Right cardiac atrium (tissue), 5 donors: ENCODE measurements at regions not wholly inside any gene's neighbourhood (a gene's known extent, or its start where the extent isn't known, plus 50 kb on each side); places are given as distances from the start of the nearest gene placed in this dataset.
A peak's percentile ranks its signal among the peaks of the same experiment; 100 is the strongest.

Experiments used
- ATAC-seq, 2 donors: fragments of 200-7000 bp; cut with Tn5 transposase; one replicate each; pipeline versions ENCODE4 v1.8.0 to v1.9.1; 2020; ENCODE audit warnings: moderate library complexity in 2 of 2, mild to moderate bottlenecking in 1 of 2
- DNase-seq, 3 donors: peaks; one replicate each; pipeline ENCODE4 v3.0.0-alpha.2; 2020
- H3K27ac ChIP-seq: one replicate; pipeline ENCODE4 v1.5.1; 2013; ENCODE audit warnings: mild to moderate bottlenecking, low read length, control low read depth, moderate library complexity
- H3K27me3 ChIP-seq: one replicate; pipeline ENCODE4 v1.6.1; 2013; ENCODE audit not compliant: control insufficient read depth, insufficient read depth
- H3K4me1 ChIP-seq: one replicate; pipeline ENCODE4 v1.6.1; 2013; ENCODE audit warnings: low read length; ENCODE audit not compliant: control insufficient read depth, insufficient read depth
- H3K4me3 ChIP-seq: one replicate; pipeline ENCODE4 v1.5.1; 2013; ENCODE audit warnings: low read length, control low read depth
- H3K9me3 ChIP-seq: one replicate; pipeline ENCODE4 v1.6.1; 2013; ENCODE audit warnings: low read length; ENCODE audit not compliant: control insufficient read depth
- WGBS: extraction: QIAGEN DNeasy Blood & Tissue Kit; methylation state at CpG from one replicate; pipeline ENCODE4 v1.1.7; 2013; 5-methylcytosine and 5-hydroxymethylcytosine counted together
- intact Hi-C, 4 donors: fragments of 100-400 bp; cut with DNase I; formaldehyde crosslinking; loops; one replicate each; pipeline versions ENCODE4 v1.11.0 to v1.14.0; 2022 to 2023
- donor health status: healthy with polysubstance abuse.
- donor health status: DM: no; HTN: yes; CAD: no.
- donor health status: DM: no; HTN: no; CAD: no.
- donor health status: DM: no; HTN: yes; CAD: no; lungs with severe emphysema.
- donor health status: DM: yes; HTN: yes; CAD: no.

DNA sequence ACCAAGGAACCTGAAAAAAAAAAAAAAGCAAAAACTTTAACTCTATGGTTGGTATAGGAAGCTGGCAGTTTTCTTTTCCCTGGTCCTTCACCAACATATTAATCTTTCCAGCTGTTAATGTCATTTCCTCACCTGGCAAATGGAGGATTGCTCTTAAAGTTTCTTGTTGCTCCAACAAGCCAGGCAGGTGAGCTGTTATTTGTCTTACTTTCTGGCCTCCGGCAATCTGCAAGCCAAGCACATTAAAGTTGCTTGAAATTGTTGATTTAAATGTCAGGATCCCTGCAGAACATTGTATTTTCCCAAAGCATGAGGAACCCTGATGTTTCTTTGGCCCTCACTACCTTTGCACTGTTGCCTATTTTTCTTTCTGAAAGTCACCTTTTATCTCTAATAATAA, 664.9 kb downstream of the METTL4 start:
- intact Hi-C loops, result no loop called here
- no peak overlapping the region for H3K4me3 ChIP-seq
- WGBS, result 84% methylated on average over 1 of the region's 1 CpG
- no peaks in the 10 kb centered on the region for H3K27me3 ChIP-seq
- H3K9me3 ChIP-seq, result peaks cover 4% of the 10 kb centered on the region
- ATAC-seq, result no peak
- no peaks in the 10 kb centered on the region for H3K4me1 ChIP-seq
- no peak for DNase-seq
- H3K27ac ChIP-seq, result no peak overlapping the region

DNA sequence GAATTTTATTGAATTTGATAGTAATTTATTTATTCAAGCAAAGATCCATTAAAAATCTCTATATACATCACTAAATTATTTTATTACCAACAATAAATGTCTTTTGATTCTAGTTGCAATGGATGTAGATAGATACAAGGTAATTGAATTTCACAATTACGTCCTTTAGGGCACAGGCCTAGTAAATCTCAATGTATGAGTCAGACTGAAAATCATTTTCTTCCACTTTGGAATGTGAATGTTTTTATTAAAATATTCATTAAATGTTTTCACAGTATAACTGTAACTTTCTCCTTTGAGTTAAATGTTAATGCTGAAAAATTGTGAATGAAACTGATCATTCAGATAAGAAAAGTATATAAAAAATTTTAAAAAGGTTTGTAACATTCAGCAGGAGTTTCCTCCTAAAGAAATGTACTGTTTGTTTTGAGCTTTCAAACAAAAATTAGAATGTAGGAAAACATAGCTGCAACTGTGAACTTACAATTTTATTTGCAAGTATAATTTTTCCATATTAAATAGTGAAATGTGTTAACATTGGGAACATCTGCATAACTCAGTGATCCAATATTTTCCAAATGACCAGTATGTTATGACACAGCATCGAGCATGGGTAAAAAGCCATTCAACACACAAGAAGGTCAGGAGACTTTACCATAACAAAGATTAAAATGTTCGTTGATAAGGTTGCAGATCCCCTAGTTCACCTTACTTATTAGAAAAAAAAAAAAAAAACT, 663.7 kb downstream of the METTL4 start:
- ATAC-seq (no peak), DNase-seq (no peak)
- intact Hi-C loops, result no loop called here
- Histone ChIP-seq H3K9me3 (peaks cover 4% of the 10 kb centered on the region), H3K4me3 (no peak overlapping the region), H3K27ac (no peak overlapping the region), H3K27me3 (no peaks in the 10 kb centered on the region), H3K4me1 (no peaks in the 10 kb centered on the region)
- 65% methylated on average over 3 of the region's 3 CpGs for WGBS

DNA sequence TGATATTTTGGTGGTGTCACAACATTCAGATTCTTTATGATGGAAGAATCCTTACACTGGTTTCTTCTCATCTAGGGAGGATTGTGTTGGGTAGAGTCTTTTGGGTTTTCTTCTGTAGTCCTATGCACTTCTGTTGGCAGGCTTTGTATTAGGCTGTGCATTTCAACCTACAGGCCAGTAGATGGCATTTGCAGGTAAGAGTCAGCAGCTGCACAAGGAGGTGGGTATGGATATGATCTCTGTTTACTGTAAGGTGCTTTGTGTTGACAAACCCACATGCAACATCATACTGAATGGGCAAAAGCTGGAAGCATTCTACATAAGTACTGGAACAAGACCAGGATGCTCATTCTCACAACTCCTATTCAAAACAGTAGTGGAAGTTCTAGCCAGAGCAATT, 656.8 kb downstream of the METTL4 start:
- ATAC-seq, result no peak
- DNase-seq, result no peak
- intact Hi-C loops, result no loop called here
- H3K4me3 ChIP-seq, result no peak overlapping the region
- no peaks in the 10 kb centered on the region for H3K4me1 ChIP-seq
- no peaks in the 10 kb centered on the region for H3K27me3 ChIP-seq
- H3K9me3 ChIP-seq, result peaks cover 4% of the 10 kb centered on the region
- H3K27ac ChIP-seq, result no peak overlapping the region

DNA sequence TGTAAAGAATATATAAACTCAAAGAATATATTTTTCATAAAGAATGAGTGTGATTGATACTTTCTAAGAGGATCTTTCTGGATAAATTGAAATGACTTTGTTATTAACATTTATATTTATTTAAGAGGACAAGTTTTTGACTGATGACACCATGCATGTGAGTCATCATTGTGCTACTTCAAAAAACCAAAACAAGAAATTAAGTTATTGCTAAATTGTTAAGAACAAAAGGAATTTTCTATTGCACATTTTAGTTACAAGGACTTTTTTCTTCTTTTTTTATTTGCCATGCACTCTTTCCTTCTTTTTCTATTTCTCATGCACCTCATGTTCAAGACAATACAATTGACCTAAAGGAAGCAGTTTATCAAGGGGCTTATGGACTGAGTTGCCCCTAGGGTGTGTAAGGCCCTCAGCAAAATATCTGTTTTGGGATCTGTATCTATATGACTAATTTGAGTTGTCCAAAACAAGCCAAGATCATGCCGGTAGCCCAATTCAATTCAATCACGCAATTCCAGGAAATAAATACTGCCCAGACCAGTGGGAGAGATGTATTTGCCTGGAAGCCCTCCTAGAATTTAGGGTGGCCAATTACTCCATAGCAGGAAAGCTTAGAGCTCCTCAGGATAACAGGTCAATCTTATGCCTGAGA, 654.3 kb downstream of the METTL4 start:
- Histone ChIP-seq H3K27ac (no peak overlapping the region), H3K27me3 (no peaks in the 10 kb centered on the region), H3K4me1 (no peaks in the 10 kb centered on the region), H3K9me3 (no peaks in the 10 kb centered on the region), H3K4me3 (no peak overlapping the region)
- WGBS, result 88% methylated on average over 2 of the region's 2 CpGs
- intact Hi-C loops, result no loop called here
- ATAC-seq (no peak), DNase-seq (no peak)

DNA sequence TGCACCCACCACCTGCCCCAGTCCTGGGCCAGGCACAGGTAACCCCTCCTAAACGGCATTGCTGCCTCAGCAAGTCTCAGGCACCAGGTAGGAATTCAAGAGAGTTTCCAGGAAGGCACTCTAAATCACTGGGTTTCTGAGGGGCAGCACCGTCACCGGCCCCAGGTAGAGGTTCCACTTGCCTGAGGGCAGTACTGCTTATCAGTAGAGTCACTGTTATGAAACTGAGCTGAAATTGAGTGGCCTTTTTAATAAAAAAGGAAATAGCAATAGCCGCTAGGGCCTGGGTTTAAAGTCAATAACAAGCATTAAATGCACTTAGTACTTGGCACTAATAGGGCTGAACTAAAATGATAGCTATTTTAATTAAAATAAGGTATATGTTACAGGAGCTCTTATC, 653.7 kb downstream of the METTL4 start:
- no peak overlapping the region for H3K27ac ChIP-seq
- H3K4me3 ChIP-seq, result no peak overlapping the region
- DNase-seq, result no peak
- no peaks in the 10 kb centered on the region for H3K27me3 ChIP-seq
- ATAC-seq, result no peak
- intact Hi-C loops, result no loop called here
- no peaks in the 10 kb centered on the region for H3K9me3 ChIP-seq
- no peaks in the 10 kb centered on the region for H3K4me1 ChIP-seq
- WGBS, result 83% methylated on average over 4 of the region's 4 CpGs

DNA sequence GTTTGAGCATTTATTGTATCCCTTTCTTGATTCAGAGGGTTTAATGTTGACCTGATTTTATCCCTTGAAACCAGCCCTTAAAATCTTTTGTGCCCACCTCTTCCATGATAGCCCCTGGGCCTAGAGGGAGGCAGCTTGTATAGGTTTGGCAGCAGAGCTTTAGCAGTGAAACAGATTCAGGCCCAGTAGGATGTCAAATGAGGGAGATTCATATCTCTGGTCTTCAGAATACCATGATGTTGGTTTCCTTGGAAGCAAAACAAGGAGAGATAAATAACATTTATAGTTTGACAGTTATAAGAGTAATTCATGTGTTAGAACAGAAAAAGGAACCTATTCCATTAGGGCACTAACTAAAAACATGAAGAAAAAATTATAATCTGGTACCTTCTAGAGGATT, 649.2 kb downstream of the METTL4 start:
- H3K4me3 ChIP-seq, result no peak overlapping the region
- no peaks in the 10 kb centered on the region for H3K9me3 ChIP-seq
- DNase-seq, result no peak
- no peaks in the 10 kb centered on the region for H3K27me3 ChIP-seq
- no peak for ATAC-seq
- no peak overlapping the region for H3K27ac ChIP-seq
- H3K4me1 ChIP-seq, result no peaks in the 10 kb centered on the region
- intact Hi-C loops, result no loop called here

DNA sequence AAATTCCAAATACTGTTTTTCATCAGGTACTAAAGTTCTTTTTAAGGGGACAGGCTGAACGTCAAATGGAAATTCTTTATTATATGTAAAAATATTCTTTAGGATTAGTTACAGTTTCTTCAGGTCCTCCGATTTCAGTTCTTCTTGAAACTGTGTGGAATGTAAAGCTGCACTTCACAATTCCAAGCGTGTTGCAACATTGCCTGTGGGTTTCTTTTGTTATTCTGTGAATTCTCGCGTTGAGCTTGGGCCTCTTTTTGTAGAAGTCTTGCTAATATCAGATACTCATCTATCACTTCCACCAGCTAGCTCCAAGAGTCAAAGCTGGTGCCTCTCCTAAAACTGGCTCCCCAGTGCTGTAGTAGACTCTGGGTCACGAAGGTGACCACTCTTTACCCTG, 642.6 kb downstream of the METTL4 start:
- DNase-seq (no peak), ATAC-seq (no peak)
- intact Hi-C loops, result no loop called here
- WGBS, result 70% methylated on average over 6 of the region's 6 CpGs
- Histone ChIP-seq H3K9me3 (no peaks in the 10 kb centered on the region), H3K4me1 (no peaks in the 10 kb centered on the region), H3K4me3 (no peak overlapping the region), H3K27me3 (no peaks in the 10 kb centered on the region), H3K27ac (no peak overlapping the region)

DNA sequence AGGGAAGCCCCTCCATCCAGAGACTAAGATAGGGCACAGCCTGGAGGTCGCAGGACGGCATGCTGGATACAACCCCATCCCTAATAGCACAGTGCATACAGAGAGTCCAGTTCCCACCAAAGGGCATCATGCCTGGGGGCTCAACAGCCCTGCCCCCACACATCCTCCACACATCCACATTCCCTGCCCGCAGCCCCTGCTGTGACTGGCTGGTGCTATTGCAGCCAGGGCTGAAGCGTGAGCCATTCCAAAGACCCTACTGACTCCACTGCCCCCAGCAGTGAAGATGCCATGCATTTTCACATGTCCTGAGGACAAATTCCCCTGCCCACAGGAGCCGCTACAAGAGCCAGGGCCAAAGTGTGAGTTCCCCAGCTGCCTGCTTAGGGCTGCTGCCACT, 641.6 kb downstream of the METTL4 start:
- no peaks in the 10 kb centered on the region for H3K4me1 ChIP-seq
- intact Hi-C loops, result no loop called here
- H3K27ac ChIP-seq, result no peak overlapping the region
- no peaks in the 10 kb centered on the region for H3K27me3 ChIP-seq
- 87% methylated on average over 5 of the region's 5 CpGs for WGBS
- no peak overlapping the region for H3K4me3 ChIP-seq
- H3K9me3 ChIP-seq, result no peaks in the 10 kb centered on the region
- ATAC-seq (no peak), DNase-seq (no peak)

DNA sequence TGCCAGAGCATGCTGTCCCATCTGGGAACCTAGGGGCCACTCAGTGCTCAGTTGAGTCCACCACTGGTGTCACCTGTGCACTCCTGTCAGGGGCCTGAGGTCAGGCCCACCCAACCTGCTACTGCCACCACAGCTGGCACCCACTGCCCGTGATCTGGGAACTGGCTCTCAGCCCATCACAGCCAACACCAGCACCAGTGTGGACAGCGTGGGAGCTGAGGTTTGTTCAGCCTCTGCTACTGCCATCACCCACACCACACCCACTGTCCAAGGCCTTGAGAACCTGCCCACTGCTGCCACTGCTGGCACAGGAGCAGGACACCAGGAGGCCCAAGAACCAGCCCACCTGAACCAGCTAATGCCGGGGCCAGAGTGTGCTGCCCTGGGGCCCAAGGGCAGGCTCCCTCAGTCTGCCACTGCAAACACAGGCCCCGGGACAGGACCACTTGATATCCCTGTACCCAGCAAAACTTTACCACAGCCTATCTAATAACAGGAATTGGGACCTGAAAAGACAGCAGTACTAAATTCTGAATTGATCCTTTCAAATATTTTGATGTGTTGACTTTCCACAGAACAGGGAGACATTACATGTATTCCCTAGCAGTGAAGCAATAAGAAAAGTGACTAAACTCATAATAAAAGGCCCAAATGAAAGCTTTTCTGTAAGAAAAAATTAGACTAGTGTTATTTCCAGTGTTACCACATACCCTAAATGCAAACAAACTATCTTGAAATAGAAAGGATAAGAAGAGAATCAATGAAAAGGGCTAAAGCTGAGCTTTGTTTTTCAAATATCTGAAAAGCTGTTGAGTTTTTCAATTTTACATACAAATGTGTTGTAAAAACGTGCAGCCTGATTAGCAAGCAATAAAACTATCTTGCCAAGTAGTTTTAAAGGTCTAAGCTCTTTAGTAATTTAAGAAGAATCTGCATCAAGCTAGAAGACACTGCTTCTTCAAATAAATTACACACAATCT, 640.7 kb downstream of the METTL4 start:
- WGBS, result 73% methylated on average over 5 of the region's 5 CpGs
- H3K9me3 ChIP-seq, result no peaks in the 10 kb centered on the region
- intact Hi-C loops, result no loop called here
- H3K27ac ChIP-seq, result no peak overlapping the region
- DNase-seq (peak in 1 of 3 donors; percentile 35), ATAC-seq (no peak)
- no peak overlapping the region for H3K4me3 ChIP-seq
- H3K4me1 ChIP-seq, result no peaks in the 10 kb centered on the region
- H3K27me3 ChIP-seq, result no peaks in the 10 kb centered on the region

DNA sequence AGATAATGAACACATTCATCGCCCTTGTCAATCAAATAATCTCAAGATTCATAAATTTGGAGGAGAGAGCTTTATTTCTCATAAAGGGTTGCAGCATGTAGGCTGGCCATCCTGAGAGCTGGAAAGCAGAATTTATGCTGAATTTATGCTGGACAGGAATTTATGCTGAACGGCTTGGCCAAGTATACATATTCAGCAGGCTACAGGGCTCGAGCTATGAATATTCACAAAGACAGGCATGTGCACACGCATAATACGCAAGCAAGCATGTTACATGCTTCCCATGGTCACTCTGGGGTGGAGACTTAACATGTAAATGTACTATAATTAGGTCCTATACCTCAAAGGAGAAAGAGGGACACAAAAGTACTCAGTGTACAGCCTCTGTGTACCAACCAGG, 618.8 kb downstream of the METTL4 start:
- intact Hi-C loops, result no loop called here
- 65% methylated on average over 5 of the region's 5 CpGs for WGBS
- H3K27me3 ChIP-seq, result no peaks in the 10 kb centered on the region

More for the DNA sequence above, 618.8 kb downstream of the METTL4 start:
- ATAC-seq (no peak), DNase-seq (no peak)
- Histone ChIP-seq H3K4me1 (no peaks in the 10 kb centered on the region), H3K9me3 (no peaks in the 10 kb centered on the region), H3K27ac (no peak overlapping the region), H3K4me3 (no peak overlapping the region)
